Panc1 (cell line): ENCODE measurements at regions not wholly inside any gene's neighbourhood (a gene's known extent, or its start where the extent isn't known, plus 50 kb on each side); places are given as distances from the start of the nearest gene placed in this dataset.

Experiments used
- CTCF ChIP-seq: fragments of 450-650 bp; IDR thresholded peaks from 2 replicates; pipeline ENCODE4 v1.5.1; 2017; ENCODE audit warnings: mild to moderate bottlenecking
- POLR2AphosphoS5 ChIP-seq: IDR thresholded peaks from 2 replicates; pipeline ENCODE4 v1.6.1; 2012; ENCODE audit warnings: mild to moderate bottlenecking, low read depth, low read length, moderate library complexity
- SIN3A ChIP-seq: IDR thresholded peaks from 2 replicates; pipeline ENCODE4 v1.6.1; 2012; ENCODE audit warnings: low read depth, mild to moderate bottlenecking, low read length, moderate library complexity, borderline replicate concordance; ENCODE audit not compliant: insufficient read depth
- TCF7L2 ChIP-seq: IDR thresholded peaks from 2 replicates; pipeline ENCODE4 v1.6.1; 2011; ENCODE audit warnings: mild to moderate bottlenecking, low read depth, low read length, inconsistent platforms

GRCh38 chr3:168470380-168470779 is 374.7 kb upstream of the GOLIM4 start:
- TF ChIP-seq POLR2AphosphoS5 (no peak), CTCF (no peak), TCF7L2 (no peak), SIN3A (no peak)
